Central memory CD8-positive, alpha-beta T cell (primary cell): ENCODE measurements at regions not wholly inside any gene's neighbourhood (a gene's known extent, or its start where the extent isn't known, plus 50 kb on each side); places are given as distances from the start of the nearest gene placed in this dataset.

Source experiments
- ATAC-seq: fragments of 150-1000 bp; cut with Tn5 transposase; replicated peaks from 2 replicates; pipeline ENCODE4 v1.10.0; 2022; ENCODE audit warnings: mild to moderate bottlenecking, moderate FRiP score, moderate number of reproducible peaks; ENCODE audit not compliant: poor library complexity, severe bottlenecking; ENCODE audit errors: extremely low read depth
- DNase-seq, 2 donors: peaks; one replicate each; pipeline ENCODE4 v3.0.0; 2021; ENCODE audit warnings: low spot score in 2 of 2
- H3K27ac Mint-ChIP-seq: one replicate; pipeline ENCODE4 v1.8.0; 2022; ENCODE audit warnings: low read depth, mild to moderate bottlenecking, moderate library complexity, mixed read lengths
- H3K27me3 Mint-ChIP-seq: one replicate; pipeline ENCODE4 v1.8.0; 2022; ENCODE audit warnings: mixed read lengths
- H3K36me3 Mint-ChIP-seq: one replicate; pipeline ENCODE4 v1.8.0; 2022; ENCODE audit warnings: mild to moderate bottlenecking, moderate library complexity, mixed read lengths; ENCODE audit not compliant: insufficient read depth
- H3K4me1 Mint-ChIP-seq: one replicate; pipeline ENCODE4 v1.8.0; 2022; ENCODE audit warnings: mixed read lengths
- H3K4me3 Mint-ChIP-seq: one replicate; pipeline ENCODE4 v1.8.0; 2022; ENCODE audit warnings: mild to moderate bottlenecking, moderate library complexity, mixed read lengths
- H3K9me3 Mint-ChIP-seq: one replicate; pipeline ENCODE4 v1.8.0; 2022; ENCODE audit warnings: mixed read lengths

GRCh38 chr11:109804911-109805310 is 288.3 kb upstream of the ZC3H12C start:
- DNase-seq (no peak), ATAC-seq (no peak)
- H3K27me3 Mint-ChIP-seq = no peaks in the 10 kb centered on the region
- H3K27ac Mint-ChIP-seq = no peak overlapping the region
- peaks cover 12% of the 10 kb centered on the region for H3K9me3 Mint-ChIP-seq
- no peak overlapping the region for H3K4me3 Mint-ChIP-seq
- no peaks in the 10 kb centered on the region for H3K36me3 Mint-ChIP-seq
- no peaks in the 10 kb centered on the region for H3K4me1 Mint-ChIP-seq

- no peaks in the 10 kb centered on the region for H3K36me3 Mint-ChIP-seq
- no peak for DNase-seq
Observed at GRCh38 chr11:109806205-109806604, 287.0 kb upstream of the ZC3H12C start.

GRCh38 chr11:109808569-109808968 is 284.6 kb upstream of the ZC3H12C start:
- Mint-ChIP-seq H3K36me3 (no peaks in the 10 kb centered on the region), H3K9me3 (peaks cover 12% of the 10 kb centered on the region), H3K4me3 (no peak overlapping the region), H3K4me1 (no peaks in the 10 kb centered on the region), H3K27ac (no peak overlapping the region), H3K27me3 (no peaks in the 10 kb centered on the region)
- no peak for ATAC-seq
- DNase-seq = no peak

More at GRCh38 chr11:109806205-109806604, 287.0 kb upstream of the ZC3H12C start:
- H3K4me1 Mint-ChIP-seq = no peaks in the 10 kb centered on the region
- H3K27me3 Mint-ChIP-seq = no peaks in the 10 kb centered on the region
- H3K4me3 Mint-ChIP-seq = no peak overlapping the region
- ATAC-seq = no peak
- H3K9me3 Mint-ChIP-seq = peaks cover 12% of the 10 kb centered on the region
- no peak overlapping the region for H3K27ac Mint-ChIP-seq

- no peaks in the 10 kb centered on the region for H3K36me3 Mint-ChIP-seq
- H3K27me3 Mint-ChIP-seq = no peaks in the 10 kb centered on the region
- H3K4me1 Mint-ChIP-seq = peaks cover 6% of the 10 kb centered on the region
Observed at GRCh38 chr11:109814824-109815223, 278.4 kb upstream of the ZC3H12C start.

GRCh38 chr11:109815500-109816150 is 277.6 kb upstream of the ZC3H12C start:
- Mint-ChIP-seq H3K27ac (no peak overlapping the region), H3K9me3 (no peaks in the 10 kb centered on the region), H3K27me3 (no peaks in the 10 kb centered on the region), H3K4me1 (peaks cover 6% of the 10 kb centered on the region), H3K4me3 (no peak overlapping the region), H3K36me3 (no peaks in the 10 kb centered on the region)
- DNase-seq (no peak), ATAC-seq (no peak)

More at GRCh38 chr11:109814824-109815223, 278.4 kb upstream of the ZC3H12C start:
- no peak for DNase-seq
- no peak overlapping the region for H3K4me3 Mint-ChIP-seq
- no peaks in the 10 kb centered on the region for H3K9me3 Mint-ChIP-seq
- no peak for ATAC-seq
- no peak overlapping the region for H3K27ac Mint-ChIP-seq

GRCh38 chr11:109818290-109818689 is 274.9 kb upstream of the ZC3H12C start:
- H3K27me3 Mint-ChIP-seq = no peaks in the 10 kb centered on the region
- no peak overlapping the region for H3K4me3 Mint-ChIP-seq
- H3K9me3 Mint-ChIP-seq = peaks cover 11% of the 10 kb centered on the region
- no peak overlapping the region for H3K27ac Mint-ChIP-seq
- ATAC-seq (no peak), DNase-seq (no peak)
- H3K36me3 Mint-ChIP-seq = no peaks in the 10 kb centered on the region
- peaks cover 6% of the 10 kb centered on the region for H3K4me1 Mint-ChIP-seq

GRCh38 chr11:109819410-109819809 is 273.8 kb upstream of the ZC3H12C start:
- peaks cover 6% of the 10 kb centered on the region for H3K4me1 Mint-ChIP-seq
- no peak overlapping the region for H3K27ac Mint-ChIP-seq
- ATAC-seq (no peak), DNase-seq (no peak)
- no peaks in the 10 kb centered on the region for H3K27me3 Mint-ChIP-seq
- H3K9me3 Mint-ChIP-seq = peaks cover 16% of the 10 kb centered on the region
- H3K36me3 Mint-ChIP-seq = no peaks in the 10 kb centered on the region
- no peak overlapping the region for H3K4me3 Mint-ChIP-seq

GRCh38 chr11:109821511-109821910 is 271.7 kb upstream of the ZC3H12C start:
- Mint-ChIP-seq H3K27ac (no peak overlapping the region), H3K4me1 (peaks cover 6% of the 10 kb centered on the region), H3K4me3 (no peak overlapping the region), H3K36me3 (no peaks in the 10 kb centered on the region), H3K9me3 (peaks cover 16% of the 10 kb centered on the region), H3K27me3 (no peaks in the 10 kb centered on the region)
- ATAC-seq (no peak), DNase-seq (no peak)

- H3K9me3 Mint-ChIP-seq = peaks cover 16% of the 10 kb centered on the region
- H3K4me1 Mint-ChIP-seq = peaks cover 6% of the 10 kb centered on the region
- ATAC-seq (no peak), DNase-seq (no peak)
- no peaks in the 10 kb centered on the region for H3K36me3 Mint-ChIP-seq
- H3K27me3 Mint-ChIP-seq = no peaks in the 10 kb centered on the region
- H3K27ac Mint-ChIP-seq = no peak overlapping the region
- no peak overlapping the region for H3K4me3 Mint-ChIP-seq
Observed at GRCh38 chr11:109822436-109823102, 270.6 kb upstream of the ZC3H12C start.

GRCh38 chr11:109828387-109828786 is 264.8 kb upstream of the ZC3H12C start:
- no peak overlapping the region for H3K4me3 Mint-ChIP-seq
- ATAC-seq (no peak), DNase-seq (no peak)
- H3K27ac Mint-ChIP-seq = no peak overlapping the region
- H3K27me3 Mint-ChIP-seq = no peaks in the 10 kb centered on the region
- peaks cover 6% of the 10 kb centered on the region for H3K9me3 Mint-ChIP-seq
- H3K4me1 Mint-ChIP-seq = no peaks in the 10 kb centered on the region
- H3K36me3 Mint-ChIP-seq = no peaks in the 10 kb centered on the region

GRCh38 chr11:109838026-109838425 is 255.2 kb upstream of the ZC3H12C start:
- no peak overlapping the region for H3K27ac Mint-ChIP-seq
- no peaks in the 10 kb centered on the region for H3K27me3 Mint-ChIP-seq
- no peaks in the 10 kb centered on the region for H3K36me3 Mint-ChIP-seq
- DNase-seq (no peak), ATAC-seq (no peak)
- H3K4me3 Mint-ChIP-seq = no peak overlapping the region
- no peaks in the 10 kb centered on the region for H3K4me1 Mint-ChIP-seq
- H3K9me3 Mint-ChIP-seq = peaks cover 11% of the 10 kb centered on the region

GRCh38 chr11:109845437-109845836 is 247.8 kb upstream of the ZC3H12C start:
- no peaks in the 10 kb centered on the region for H3K4me1 Mint-ChIP-seq

GRCh38 chr11:109847621-109848020 is 245.6 kb upstream of the ZC3H12C start:
- Mint-ChIP-seq H3K4me3 (no peak overlapping the region), H3K36me3 (no peaks in the 10 kb centered on the region), H3K9me3 (no peaks in the 10 kb centered on the region), H3K4me1 (no peaks in the 10 kb centered on the region), H3K27ac (no peak overlapping the region), H3K27me3 (no peaks in the 10 kb centered on the region)
- no peak for DNase-seq
- ATAC-seq = no peak

More at GRCh38 chr11:109845437-109845836, 247.8 kb upstream of the ZC3H12C start:
- no peak overlapping the region for H3K4me3 Mint-ChIP-seq
- no peak overlapping the region for H3K27ac Mint-ChIP-seq
- no peak for ATAC-seq
- no peaks in the 10 kb centered on the region for H3K27me3 Mint-ChIP-seq
- no peaks in the 10 kb centered on the region for H3K36me3 Mint-ChIP-seq
- H3K9me3 Mint-ChIP-seq = peaks cover 9% of the 10 kb centered on the region
- no peak for DNase-seq
